ENCODE measurements at regions not wholly inside any gene's neighbourhood (a gene's known extent, or its start where the extent isn't known, plus 50 kb on each side); places are given as distances from the start of the nearest gene placed in this dataset.
A peak's percentile ranks its signal among the peaks of the same experiment; 100 is the strongest.

DNA sequence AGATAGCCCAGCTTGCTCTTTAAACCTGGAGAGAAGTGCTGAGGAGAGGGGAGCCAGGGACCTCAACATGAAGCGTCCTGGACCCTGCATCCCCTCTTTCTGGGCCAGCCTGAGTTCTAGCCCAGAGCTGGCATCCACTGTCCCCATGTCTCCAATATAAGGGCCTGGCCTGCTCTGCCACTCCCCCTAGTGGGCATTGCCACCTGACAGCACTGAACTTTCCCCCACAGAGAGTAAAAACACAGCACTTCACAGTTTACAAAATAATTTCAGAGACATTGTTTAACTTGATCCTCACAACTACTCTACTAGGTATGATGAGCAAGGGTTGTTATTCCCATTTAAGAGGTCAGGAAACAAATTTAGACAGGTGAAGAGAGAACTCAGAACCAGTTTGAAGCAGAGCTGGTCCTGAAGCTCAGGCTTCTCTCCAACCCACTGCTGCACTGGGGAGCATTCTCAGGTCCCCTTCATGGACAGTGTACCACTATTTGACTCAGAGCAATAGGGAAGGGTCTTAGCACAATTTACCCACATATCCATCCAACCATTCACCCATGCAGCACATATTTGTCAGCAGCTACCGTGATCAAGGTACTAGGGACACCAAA is 151.2 kb downstream of the DMRTA2 start:
- H3K27ac Mint-ChIP-seq = no peak overlapping the region
- no peaks in the 10 kb centered on the region for H3K36me3 Mint-ChIP-seq
- H3K9me3 Mint-ChIP-seq = no peaks in the 10 kb centered on the region
- Histone ChIP-seq H3K4me1 (ENCODE audit: control insufficient read depth in 1 of 2, extremely low read depth in 1 of 2, insufficient read depth in 2 of 2, low read length in 2 of 2) (no peaks in the 10 kb centered on the region), H3K27ac (ENCODE audit: low read length) (no peak overlapping the region), H3K9me3 (no peaks in the 10 kb centered on the region), H3K36me3 (ENCODE audit: control insufficient read depth in 2 of 2, extremely low read depth in 1 of 2, insufficient read depth in 1 of 2, low read length in 1 of 2) (no peaks in the 10 kb centered on the region), H3K4me3 (ENCODE audit: control insufficient read depth in 1 of 2, extremely low read depth in 1 of 2, low read length in 1 of 2) (no peak overlapping the region), H3K27me3 (replicated peaks in 1 of 2; ENCODE audit: control insufficient read depth in 2 of 2, extremely low read depth in 1 of 2, insufficient read depth in 2 of 2, low read length in 1 of 2) (peaks cover 0 to 17% of the 10 kb centered on the region in 2 experiments)
- H3K27me3 Mint-ChIP-seq = peaks cover 9 to 25% of the 10 kb centered on the region in 2 donors
- DNase-seq (peak in 1 of 35 experiments; percentile 8), ATAC-seq (replicated peaks in 1 of 4) (no peak)
- no peaks in the 10 kb centered on the region for H3K4me1 Mint-ChIP-seq
- 51% methylated on average over 2 of the region's 2 CpGs for WGBS (ENCODE audit: insufficient coverage)
- no peak overlapping the region for H3K4me3 Mint-ChIP-seq
- ChIA-PET POLR2A (no interaction called here), CTCF (no interaction called here)

DNA sequence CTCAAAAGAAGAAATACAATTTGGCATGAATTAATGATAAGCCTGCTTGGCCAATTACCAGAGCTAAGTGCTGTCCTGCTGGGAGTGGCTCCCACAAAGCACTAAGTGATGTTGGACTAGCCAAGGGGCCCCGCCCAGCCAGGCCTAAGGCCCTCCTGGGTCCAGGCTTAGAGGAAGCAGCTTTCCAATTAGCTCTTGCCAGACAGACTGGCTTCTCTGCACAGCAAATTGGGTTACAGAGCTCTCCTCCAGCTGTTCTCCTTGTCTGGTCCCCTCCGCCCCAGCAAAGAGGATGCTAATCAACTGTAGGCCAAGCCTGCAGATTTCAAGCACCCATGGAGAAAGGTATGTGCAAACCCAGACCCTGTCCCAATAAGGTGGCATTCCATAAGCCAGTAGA is 151.9 kb downstream of the DMRTA2 start:
- Mint-ChIP-seq H3K9me3 (no peaks in the 10 kb centered on the region), H3K27me3 (peaks cover 5 to 20% of the 10 kb centered on the region in 2 donors), H3K4me3 (no peak overlapping the region), H3K27ac (no peak overlapping the region), H3K4me1 (no peaks in the 10 kb centered on the region), H3K36me3 (no peaks in the 10 kb centered on the region)
- Histone ChIP-seq H3K27me3 (replicated peaks in 1 of 2; ENCODE audit: control insufficient read depth in 2 of 2, extremely low read depth in 1 of 2, insufficient read depth in 2 of 2, low read length in 1 of 2) (peaks cover 0 to 17% of the 10 kb centered on the region in 2 experiments), H3K4me3 (ENCODE audit: control insufficient read depth in 1 of 2, extremely low read depth in 1 of 2, low read length in 1 of 2) (no peak overlapping the region), H3K4me1 (ENCODE audit: control insufficient read depth in 1 of 2, extremely low read depth in 1 of 2, insufficient read depth in 2 of 2, low read length in 2 of 2) (no peaks in the 10 kb centered on the region), H3K36me3 (ENCODE audit: control insufficient read depth in 2 of 2, extremely low read depth in 1 of 2, insufficient read depth in 1 of 2, low read length in 1 of 2) (no peaks in the 10 kb centered on the region), H3K9me3 (no peaks in the 10 kb centered on the region), H3K27ac (ENCODE audit: low read length) (no peak overlapping the region)
- ChIA-PET POLR2A (no interaction called here), CTCF (no interaction called here)
- ATAC-seq (replicated peaks in 1 of 4) (no peak), DNase-seq (no peak)
- 46% methylated on average over 2 of the region's 2 CpGs for WGBS (ENCODE audit: insufficient coverage)

DNA sequence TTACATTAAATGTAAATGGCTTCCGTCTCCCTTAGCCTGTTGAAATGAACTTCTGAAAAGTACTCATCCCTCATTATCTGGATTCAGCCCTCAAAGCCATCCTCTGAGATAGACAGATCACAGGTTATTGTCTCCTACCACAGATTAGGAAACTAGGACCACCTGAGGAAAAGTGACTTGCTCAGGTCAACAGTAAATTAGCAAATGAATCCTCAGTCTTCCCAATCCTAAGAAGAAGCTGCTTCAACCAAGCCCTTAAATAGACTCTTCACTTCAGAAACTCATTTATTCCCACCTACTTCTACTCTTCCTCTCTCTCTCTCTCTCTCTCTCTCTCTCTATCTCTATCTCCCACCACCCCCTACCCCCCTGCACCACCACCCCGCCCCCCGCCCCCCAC is 152.3 kb downstream of the DMRTA2 start:
- Histone ChIP-seq H3K36me3 (ENCODE audit: control insufficient read depth in 2 of 2, extremely low read depth in 1 of 2, insufficient read depth in 1 of 2, low read length in 1 of 2) (no peaks in the 10 kb centered on the region), H3K27me3 (replicated peaks in 1 of 2; ENCODE audit: control insufficient read depth in 2 of 2, extremely low read depth in 1 of 2, insufficient read depth in 2 of 2, low read length in 1 of 2) (peaks cover 0 to 16% of the 10 kb centered on the region in 2 experiments), H3K4me3 (ENCODE audit: control insufficient read depth in 1 of 2, extremely low read depth in 1 of 2, low read length in 1 of 2) (no peak overlapping the region), H3K9me3 (no peaks in the 10 kb centered on the region), H3K4me1 (ENCODE audit: control insufficient read depth in 1 of 2, extremely low read depth in 1 of 2, insufficient read depth in 2 of 2, low read length in 2 of 2) (no peaks in the 10 kb centered on the region), H3K27ac (ENCODE audit: low read length) (no peak overlapping the region)
- no CpG with 5 or more reads among the region's 3 CpGs for WGBS (ENCODE audit: insufficient coverage)
- no peak overlapping the region for H3K4me3 Mint-ChIP-seq
- ChIA-PET CTCF (no interaction called here), POLR2A (no interaction called here)
- no peak overlapping the region for H3K27ac Mint-ChIP-seq
- peaks cover 5 to 17% of the 10 kb centered on the region in 2 donors for H3K27me3 Mint-ChIP-seq
- no peaks in the 10 kb centered on the region for H3K9me3 Mint-ChIP-seq
- no peaks in the 10 kb centered on the region for H3K36me3 Mint-ChIP-seq
- ATAC-seq (replicated peaks in 1 of 4) = no peak
- H3K4me1 Mint-ChIP-seq = no peaks in the 10 kb centered on the region
- DNase-seq = no peak

DNA sequence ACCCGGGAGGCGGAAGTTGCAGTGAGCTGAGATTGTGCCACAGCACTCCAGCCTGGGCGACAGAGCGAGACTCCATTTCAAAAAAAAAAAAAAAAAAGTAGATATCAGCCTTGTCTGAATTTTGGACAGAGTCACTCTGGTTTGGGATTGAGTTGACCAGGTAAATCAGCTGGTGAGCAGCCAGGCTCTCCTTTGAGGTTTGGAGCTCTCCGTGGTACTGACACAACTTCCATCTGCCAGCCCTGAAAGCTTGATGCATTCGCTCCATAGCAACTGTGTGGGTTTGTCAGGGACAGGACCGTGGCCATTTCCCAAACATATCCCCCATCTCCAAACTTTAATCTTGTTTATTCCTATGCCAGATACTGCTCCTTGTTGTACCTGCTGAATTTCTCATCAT is 155.2 kb downstream of the DMRTA2 start:
- POLR2A ChIA-PET = no interaction called here
- Mint-ChIP-seq H3K9me3 (no peaks in the 10 kb centered on the region), H3K36me3 (no peaks in the 10 kb centered on the region), H3K27ac (no peak overlapping the region), H3K27me3 (peaks cover 5 to 14% of the 10 kb centered on the region in 2 donors), H3K4me1 (no peaks in the 10 kb centered on the region), H3K4me3 (no peak overlapping the region)
- no peaks in the 10 kb centered on the region for H3K4me1 ChIP-seq (ENCODE audit: control insufficient read depth in 1 of 2, extremely low read depth in 1 of 2, insufficient read depth in 2 of 2, low read length in 2 of 2)
- CTCF ChIA-PET = interaction anchor here in 1 of 2 donors (0.7 kb wide), 1 partner anchor 1897 kb away, joined by 6 read pairs; no protein-coding TSS in a partner anchor
- no peak overlapping the region for H3K27ac ChIP-seq (ENCODE audit: low read length)
- ATAC-seq (replicated peaks in 1 of 4) (no peak), DNase-seq (no peak)
- H3K36me3 ChIP-seq (ENCODE audit: control insufficient read depth in 2 of 2, extremely low read depth in 1 of 2, insufficient read depth in 1 of 2, low read length in 1 of 2) = no peaks in the 10 kb centered on the region
- H3K27me3 ChIP-seq (replicated peaks in 1 of 2; ENCODE audit: control insufficient read depth in 2 of 2, extremely low read depth in 1 of 2, insufficient read depth in 2 of 2, low read length in 1 of 2) = peaks cover 0 to 11% of the 10 kb centered on the region in 2 experiments
- H3K9me3 ChIP-seq = no peaks in the 10 kb centered on the region
- 52% methylated on average over 5 of the region's 7 CpGs for WGBS (ENCODE audit: insufficient coverage)
- no peak overlapping the region for H3K4me3 ChIP-seq (ENCODE audit: control insufficient read depth in 1 of 2, extremely low read depth in 1 of 2, low read length in 1 of 2)

DNA sequence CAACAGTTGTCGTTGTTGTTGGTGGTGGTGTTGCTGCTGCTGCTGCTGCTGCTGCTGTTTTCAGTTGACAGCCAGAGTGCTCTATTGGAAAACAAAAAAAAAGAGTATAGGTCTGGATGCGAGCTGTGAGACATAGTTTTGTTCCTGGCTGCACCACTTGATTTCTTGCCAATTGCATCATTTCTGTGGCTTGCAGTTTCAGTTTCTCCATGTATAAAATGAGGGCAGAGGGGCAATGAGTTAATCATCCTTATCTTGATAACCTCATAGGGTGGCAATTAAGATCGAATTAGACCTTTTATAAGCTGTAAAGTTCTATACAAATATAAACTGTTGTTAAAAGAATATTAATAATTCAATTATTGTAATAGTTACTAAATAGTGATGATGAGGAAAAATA is 156.7 kb downstream of the DMRTA2 start:
- Histone ChIP-seq H3K4me1 (ENCODE audit: control insufficient read depth in 1 of 2, extremely low read depth in 1 of 2, insufficient read depth in 2 of 2, low read length in 2 of 2) (no peaks in the 10 kb centered on the region), H3K27ac (ENCODE audit: low read length) (no peak overlapping the region), H3K4me3 (ENCODE audit: control insufficient read depth in 1 of 2, extremely low read depth in 1 of 2, low read length in 1 of 2) (no peak overlapping the region), H3K9me3 (no peaks in the 10 kb centered on the region), H3K36me3 (ENCODE audit: control insufficient read depth in 2 of 2, extremely low read depth in 1 of 2, insufficient read depth in 1 of 2, low read length in 1 of 2) (no peaks in the 10 kb centered on the region), H3K27me3 (replicated peaks in 1 of 2; ENCODE audit: control insufficient read depth in 2 of 2, extremely low read depth in 1 of 2, insufficient read depth in 2 of 2, low read length in 1 of 2) (peaks cover 0 to 3% of the 10 kb centered on the region in 2 experiments)
- H3K36me3 Mint-ChIP-seq = no peaks in the 10 kb centered on the region
- H3K4me3 Mint-ChIP-seq = no peak overlapping the region
- ChIA-PET POLR2A (interaction anchor here in 1 of 2 donors (0.6 kb wide), 1 partner anchor 17 kb away, joined by 3 read pairs; no protein-coding TSS in a partner anchor), CTCF (no interaction called here)
- ATAC-seq (replicated peaks in 1 of 4) (no peak), DNase-seq (no peak)
- no peak overlapping the region for H3K27ac Mint-ChIP-seq
- 82% methylated on average over 1 of the region's 3 CpGs for WGBS (ENCODE audit: insufficient coverage)
- H3K27me3 Mint-ChIP-seq = peaks cover 5 to 8% of the 10 kb centered on the region in 2 donors
- H3K9me3 Mint-ChIP-seq = no peaks in the 10 kb centered on the region
- no peaks in the 10 kb centered on the region for H3K4me1 Mint-ChIP-seq

DNA sequence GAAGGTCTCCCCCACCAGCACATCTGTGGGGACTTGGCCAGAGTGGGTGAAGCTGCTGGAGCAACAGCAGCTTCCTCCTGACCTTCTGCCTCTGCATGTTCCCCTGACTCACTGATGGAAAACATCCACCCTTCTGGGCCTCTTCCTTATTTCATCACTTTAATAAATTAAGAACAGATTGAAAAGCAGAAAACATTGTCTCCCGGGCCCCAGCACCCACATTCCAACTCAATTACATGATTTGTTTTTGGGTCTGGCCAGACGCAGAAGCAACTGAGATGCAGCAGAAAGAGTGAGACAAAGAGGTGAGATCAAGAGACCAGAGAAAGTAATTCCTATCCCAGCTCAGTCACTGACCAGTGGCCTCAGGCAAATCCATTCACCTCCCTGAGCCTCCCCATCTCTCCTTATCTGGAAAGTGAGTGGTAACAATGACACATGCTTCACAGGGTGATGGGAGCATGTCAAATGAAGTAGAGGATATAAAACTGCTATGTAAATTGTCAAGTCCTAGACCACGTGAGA is 157.1 kb downstream of the ELAVL4 start:
- Histone ChIP-seq H3K27me3 (replicated peaks in 1 of 2; ENCODE audit: control insufficient read depth in 2 of 2, extremely low read depth in 1 of 2, insufficient read depth in 2 of 2, low read length in 1 of 2) (no peaks in the 10 kb centered on the region), H3K4me1 (ENCODE audit: control insufficient read depth in 1 of 2, extremely low read depth in 1 of 2, insufficient read depth in 2 of 2, low read length in 2 of 2) (no peaks in the 10 kb centered on the region), H3K9me3 (no peaks in the 10 kb centered on the region), H3K27ac (ENCODE audit: low read length) (no peak overlapping the region), H3K36me3 (ENCODE audit: control insufficient read depth in 2 of 2, extremely low read depth in 1 of 2, insufficient read depth in 1 of 2, low read length in 1 of 2) (no peaks in the 10 kb centered on the region), H3K4me3 (ENCODE audit: control insufficient read depth in 1 of 2, extremely low read depth in 1 of 2, low read length in 1 of 2) (no peak overlapping the region)
- no CpG with 5 or more reads among the region's 3 CpGs for WGBS (ENCODE audit: insufficient coverage)
- H3K27ac Mint-ChIP-seq = no peak overlapping the region
- no peaks in the 10 kb centered on the region for H3K36me3 Mint-ChIP-seq
- no peaks in the 10 kb centered on the region for H3K4me1 Mint-ChIP-seq
- ChIA-PET CTCF (no interaction called here), POLR2A (no interaction called here)
- ATAC-seq (replicated peaks in 1 of 4) (no peak), DNase-seq (no peak)
- no peak overlapping the region for H3K4me3 Mint-ChIP-seq
- H3K9me3 Mint-ChIP-seq = no peaks in the 10 kb centered on the region
- peaks cover 5 to 8% of the 10 kb centered on the region in 2 donors for H3K27me3 Mint-ChIP-seq

DNA sequence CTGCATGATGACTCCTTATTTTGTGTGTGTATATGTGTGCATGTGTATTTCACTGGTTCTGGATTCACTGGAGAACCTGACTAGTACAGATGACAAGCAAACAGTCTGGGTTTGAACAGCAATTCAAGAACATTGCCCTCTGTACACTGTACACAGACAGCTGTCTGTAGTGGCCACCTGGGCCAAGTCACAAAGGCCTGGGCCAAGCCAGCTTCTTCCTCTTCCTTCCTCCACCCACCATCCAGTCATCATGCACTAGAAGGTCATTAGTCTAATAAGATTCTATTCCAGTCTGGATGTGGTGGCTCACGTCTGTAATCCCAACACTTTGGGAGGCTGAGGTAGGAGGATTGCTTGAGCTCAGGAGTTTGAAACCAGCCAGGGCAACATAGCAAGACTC is 155.9 kb downstream of the ELAVL4 start:
- no peaks in the 10 kb centered on the region for H3K9me3 Mint-ChIP-seq
- H3K27ac ChIP-seq (ENCODE audit: low read length) = no peak overlapping the region
- WGBS (ENCODE audit: insufficient coverage) = no CpG with 5 or more reads among the region's 1 CpG
- no peak overlapping the region for H3K27ac Mint-ChIP-seq
- H3K27me3 ChIP-seq (replicated peaks in 1 of 2; ENCODE audit: control insufficient read depth in 2 of 2, extremely low read depth in 1 of 2, insufficient read depth in 2 of 2, low read length in 1 of 2) = no peaks in the 10 kb centered on the region
- no peaks in the 10 kb centered on the region for H3K9me3 ChIP-seq
- H3K4me1 Mint-ChIP-seq = no peaks in the 10 kb centered on the region
- ATAC-seq (replicated peaks in 1 of 4) (no peak), DNase-seq (no peak)
- peaks cover 5 to 8% of the 10 kb centered on the region in 2 donors for H3K27me3 Mint-ChIP-seq
- ChIA-PET CTCF (no interaction called here), POLR2A (no interaction called here)
- no peaks in the 10 kb centered on the region for H3K36me3 Mint-ChIP-seq
- no peaks in the 10 kb centered on the region for H3K4me1 ChIP-seq (ENCODE audit: control insufficient read depth in 1 of 2, extremely low read depth in 1 of 2, insufficient read depth in 2 of 2, low read length in 2 of 2)
- no peak overlapping the region for H3K4me3 Mint-ChIP-seq
- H3K4me3 ChIP-seq (ENCODE audit: control insufficient read depth in 1 of 2, extremely low read depth in 1 of 2, low read length in 1 of 2) = no peak overlapping the region
- H3K36me3 ChIP-seq (ENCODE audit: control insufficient read depth in 2 of 2, extremely low read depth in 1 of 2, insufficient read depth in 1 of 2, low read length in 1 of 2) = no peaks in the 10 kb centered on the region
